Germinal center (tissue), 1 donor: ENCODE measurements at regions not wholly inside any gene's neighbourhood (a gene's known extent, or its start where the extent isn't known, plus 50 kb on each side); places are given as distances from the start of the nearest gene placed in this dataset.
"Not testable (repeated sequence)": the region's sequence is repeated elsewhere in the genome, so short reads cannot be mapped to it uniquely, and the experiment has no call there.

Experiments used
- DNase-seq: peaks from one replicate; pipeline ENCODE4 v3.0.0; 2012; ENCODE audit warnings: mixed read lengths, low spot score

DNA sequence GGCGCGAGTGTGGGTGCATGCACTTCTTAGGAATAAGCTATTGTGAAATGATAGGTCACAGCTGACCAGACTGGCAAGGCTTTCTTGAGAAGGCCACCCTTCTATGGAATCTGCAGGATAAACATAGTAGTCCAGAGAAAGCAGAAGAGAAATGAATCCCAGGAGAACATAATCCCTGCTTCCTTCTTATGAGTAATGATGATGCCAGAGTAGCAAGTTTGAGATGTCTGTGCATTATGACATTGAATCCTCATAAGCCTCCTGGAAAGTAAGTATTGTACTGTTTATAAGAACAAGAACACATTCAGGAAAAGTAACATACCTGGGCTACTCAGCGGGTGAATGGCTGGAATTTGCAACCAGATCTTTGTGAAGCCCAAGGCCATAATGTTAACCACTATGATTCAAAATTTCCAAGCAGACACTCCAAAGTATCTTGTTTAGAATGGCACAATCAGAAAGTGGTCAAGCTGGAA, 272.1 kb upstream of the HS3ST1 start:
- DNase-seq: no peak

DNA sequence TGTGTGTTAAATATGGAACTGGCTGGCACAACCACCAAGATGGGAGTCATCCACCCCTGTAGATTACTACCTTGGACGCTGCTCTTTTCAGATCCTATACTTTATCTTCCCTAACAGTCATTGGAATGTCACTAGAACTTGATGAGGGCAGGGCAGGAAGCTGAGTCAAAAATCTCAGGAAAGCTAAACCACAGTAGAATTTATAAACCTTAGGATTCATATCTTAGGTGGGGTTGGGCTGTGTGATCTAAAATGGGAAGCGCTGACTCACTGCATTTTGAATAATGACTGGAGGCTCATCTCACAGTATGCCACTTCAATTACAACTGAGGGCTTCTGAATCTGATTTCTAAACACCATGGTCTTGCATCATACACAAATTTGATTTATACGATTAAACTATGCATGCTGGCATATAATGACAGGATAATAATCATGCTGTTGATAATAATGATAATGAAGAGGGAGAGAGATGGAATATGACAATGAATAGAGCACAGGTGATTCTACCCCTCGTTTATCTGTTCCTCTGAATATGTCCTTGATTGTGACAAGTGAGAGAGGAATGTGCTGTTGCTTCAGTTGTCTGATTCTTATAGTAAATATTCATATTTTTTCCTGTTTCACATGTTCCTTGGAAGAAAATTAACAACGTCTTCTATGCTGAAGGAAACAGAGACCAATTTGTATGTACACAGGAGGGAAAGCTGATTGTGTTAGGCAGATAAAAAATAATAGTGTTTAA, 270.3 kb upstream of the HS3ST1 start:
- DNase-seq: no peak

DNA sequence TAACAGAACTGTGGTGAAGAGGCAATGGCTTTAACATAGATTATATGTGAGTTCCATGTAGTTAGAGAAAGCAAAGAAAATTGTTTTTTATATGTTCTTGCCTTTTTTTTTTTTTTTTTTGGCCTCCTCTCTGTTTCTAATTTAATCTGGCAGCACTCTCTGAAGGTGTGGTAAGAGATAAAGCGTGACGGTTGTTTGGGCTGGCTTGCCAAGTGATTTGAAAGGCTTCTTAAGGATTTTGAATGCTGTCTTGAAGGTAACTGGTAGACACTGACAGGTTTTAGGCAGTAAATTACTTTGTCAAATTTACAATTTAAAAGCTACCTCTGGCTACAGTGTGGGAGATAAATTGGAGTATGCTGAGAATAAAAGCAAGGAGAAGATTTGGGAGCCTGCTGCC, 269.3 kb upstream of the HS3ST1 start:
- DNase-seq: no peak

DNA sequence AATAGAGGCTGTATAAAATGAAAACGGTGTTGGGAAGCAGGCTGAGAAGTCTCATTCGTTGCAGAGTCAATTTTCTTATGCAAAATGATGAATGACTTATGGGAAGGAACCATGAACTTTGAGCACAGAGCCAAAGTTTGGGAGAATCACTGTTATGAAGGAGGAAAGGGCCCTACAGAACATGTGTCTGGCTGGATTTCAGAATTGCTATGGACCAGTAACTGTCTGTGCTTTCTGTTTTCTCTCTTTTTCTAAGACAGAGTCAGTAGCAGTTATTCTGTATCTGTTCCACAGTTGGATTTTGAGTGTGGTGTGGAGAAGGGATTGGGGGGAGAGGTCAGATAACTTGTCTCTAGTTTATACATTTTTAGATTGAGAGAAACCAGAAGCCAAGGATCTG, 265.0 kb upstream of the HS3ST1 start:
- no peak for DNase-seq

DNA sequence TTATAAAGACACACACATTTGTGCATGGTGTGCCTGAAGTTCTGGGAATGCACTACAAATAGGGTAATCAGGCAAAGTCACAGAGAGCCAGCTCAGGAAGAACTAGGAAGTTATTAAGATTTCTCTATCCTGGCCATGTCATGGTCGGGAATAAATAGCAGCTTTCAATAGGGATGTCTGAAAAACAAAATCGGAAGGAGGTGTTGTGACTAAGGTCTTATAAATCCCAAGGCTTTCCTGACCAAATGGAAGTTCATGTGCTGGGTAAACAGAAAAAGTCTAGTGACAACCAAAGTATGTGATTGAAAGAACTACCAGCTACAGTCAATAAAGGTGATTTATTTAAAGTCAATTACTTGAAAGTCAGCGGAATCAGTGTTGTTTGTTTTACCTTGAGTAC, 262.5 kb upstream of the HS3ST1 start:
- DNase-seq: no peak

DNA sequence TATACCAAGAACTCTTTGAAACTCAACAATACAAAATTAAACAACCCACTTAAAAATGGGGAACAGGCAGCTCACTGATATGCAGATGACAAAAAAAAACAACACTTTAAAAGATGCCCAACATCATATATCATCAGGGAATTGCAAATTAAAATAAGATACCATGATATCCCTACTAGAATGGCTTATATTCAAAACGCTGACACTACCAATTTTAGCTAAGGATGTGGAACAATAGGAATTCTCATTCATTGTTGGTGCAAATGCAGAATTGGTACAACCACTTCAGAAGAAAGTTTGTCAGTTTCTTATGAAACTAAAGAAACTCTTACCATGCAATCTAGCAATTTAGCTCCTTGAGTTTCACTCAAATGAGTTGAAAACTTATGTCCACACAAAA, 259.0 kb upstream of the HS3ST1 start:
- no peak for DNase-seq

DNA sequence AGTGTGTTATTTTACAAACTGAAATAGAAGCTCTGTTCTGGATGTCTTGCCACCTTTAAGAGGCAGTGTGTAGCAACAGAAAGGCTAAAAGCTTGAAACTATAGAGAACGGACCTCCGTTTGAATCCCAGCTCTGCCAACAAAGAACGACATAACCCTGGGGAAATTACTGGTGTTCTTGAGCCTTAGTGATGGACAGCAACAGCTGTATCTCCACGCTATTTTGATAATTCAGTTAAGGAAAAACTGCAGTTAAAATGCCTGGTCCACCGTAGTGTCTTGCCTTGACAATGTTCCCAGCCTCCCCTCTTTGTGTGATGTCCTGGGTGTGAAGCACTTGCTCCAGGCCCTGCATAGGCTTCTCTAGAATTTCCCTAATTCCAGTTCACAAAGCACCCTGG, 256.8 kb upstream of the HS3ST1 start:
- DNase-seq: no peak

DNA sequence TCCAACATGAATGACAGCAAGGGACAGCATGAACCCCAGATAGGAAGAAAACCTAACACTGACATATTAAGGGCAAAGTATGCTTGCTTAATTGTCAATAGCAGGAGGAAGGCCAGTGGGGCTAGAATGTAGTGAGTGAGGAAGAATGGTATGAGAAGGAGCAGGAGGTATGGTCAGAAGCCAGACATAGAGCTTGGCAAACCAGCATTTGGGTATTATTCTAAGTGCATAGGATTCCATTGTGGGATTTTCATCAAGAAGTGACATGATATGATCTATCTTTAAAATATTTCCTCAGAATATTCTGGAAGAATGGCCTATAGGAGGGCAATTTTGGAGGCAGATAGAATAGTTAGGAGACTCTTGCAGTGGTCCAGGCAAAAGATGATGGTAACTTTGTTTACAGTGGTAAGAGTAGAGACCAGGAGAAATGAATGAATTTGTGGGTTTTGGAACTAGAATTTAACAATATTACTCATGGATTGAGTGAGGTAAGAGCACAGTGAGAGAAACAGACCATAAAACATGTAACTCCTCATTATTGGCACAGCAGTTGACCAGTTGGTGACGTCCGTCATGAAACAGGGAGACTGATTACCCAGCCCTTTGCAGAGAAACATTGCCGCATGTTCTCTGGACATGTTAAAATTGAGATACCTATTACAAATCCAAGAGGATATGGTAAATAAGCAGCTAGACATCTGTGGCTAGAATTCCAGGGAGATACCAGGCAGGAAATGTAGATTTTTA, 246.5 kb upstream of the HS3ST1 start:
- DNase-seq: no peak

DNA sequence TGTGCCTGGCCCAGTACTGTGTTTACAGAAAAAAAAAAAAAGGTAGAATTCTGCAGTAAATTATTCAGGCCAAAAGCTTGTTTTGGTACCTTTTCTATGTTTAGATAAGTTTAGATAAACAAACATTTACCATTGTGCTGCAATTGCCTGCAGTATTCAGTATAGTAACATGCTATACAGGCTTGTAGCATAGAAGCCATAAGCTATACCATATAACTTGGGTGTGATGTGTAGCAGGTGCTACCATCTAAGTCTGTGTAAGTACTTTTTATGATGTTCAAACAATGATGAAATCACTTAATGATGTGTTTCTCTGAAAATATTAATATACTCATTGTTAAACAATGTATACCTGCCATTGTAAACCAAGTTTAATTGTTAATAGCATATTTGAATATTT, 241.6 kb upstream of the HS3ST1 start:
- no peak for DNase-seq

DNA sequence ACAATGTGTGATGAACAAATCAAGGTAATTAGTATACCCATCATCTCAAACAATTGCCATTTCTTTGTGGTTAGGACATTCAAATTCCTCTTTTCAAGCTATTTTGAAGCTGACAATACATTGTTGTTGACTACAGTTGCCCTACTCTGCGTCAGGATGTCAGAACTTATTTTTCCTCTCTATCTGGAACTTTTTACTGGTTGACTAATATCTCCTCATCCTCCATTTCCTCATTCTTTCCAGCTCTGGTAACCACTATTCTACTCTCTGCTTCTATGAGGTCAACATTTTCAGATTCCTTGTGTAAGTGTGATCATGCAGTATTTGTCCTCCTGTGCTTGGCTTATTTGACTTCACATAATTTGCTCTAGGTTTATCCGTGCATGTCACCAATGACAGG, 240.5 kb upstream of the HS3ST1 start:
- DNase-seq: no peak

DNA sequence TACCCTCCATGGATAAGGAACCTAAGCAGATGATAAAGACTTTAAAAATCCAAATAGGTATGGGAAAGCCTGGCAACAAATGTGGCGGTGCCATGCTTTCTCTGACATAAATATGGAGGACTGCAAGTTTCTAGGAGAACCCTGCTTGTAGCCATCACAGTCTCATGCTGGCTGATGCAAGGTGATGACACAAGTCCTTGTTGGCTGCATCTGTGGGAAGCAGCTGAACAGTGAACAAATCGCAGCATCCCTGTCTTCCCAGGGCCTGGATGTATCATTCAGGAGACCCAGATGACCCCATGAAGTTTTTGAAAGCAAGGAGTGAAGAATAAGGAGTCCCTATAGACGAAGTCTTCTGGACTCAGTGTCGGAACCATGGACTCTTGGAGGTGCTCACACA, 234.4 kb upstream of the HS3ST1 start:
- no peak for DNase-seq

DNA sequence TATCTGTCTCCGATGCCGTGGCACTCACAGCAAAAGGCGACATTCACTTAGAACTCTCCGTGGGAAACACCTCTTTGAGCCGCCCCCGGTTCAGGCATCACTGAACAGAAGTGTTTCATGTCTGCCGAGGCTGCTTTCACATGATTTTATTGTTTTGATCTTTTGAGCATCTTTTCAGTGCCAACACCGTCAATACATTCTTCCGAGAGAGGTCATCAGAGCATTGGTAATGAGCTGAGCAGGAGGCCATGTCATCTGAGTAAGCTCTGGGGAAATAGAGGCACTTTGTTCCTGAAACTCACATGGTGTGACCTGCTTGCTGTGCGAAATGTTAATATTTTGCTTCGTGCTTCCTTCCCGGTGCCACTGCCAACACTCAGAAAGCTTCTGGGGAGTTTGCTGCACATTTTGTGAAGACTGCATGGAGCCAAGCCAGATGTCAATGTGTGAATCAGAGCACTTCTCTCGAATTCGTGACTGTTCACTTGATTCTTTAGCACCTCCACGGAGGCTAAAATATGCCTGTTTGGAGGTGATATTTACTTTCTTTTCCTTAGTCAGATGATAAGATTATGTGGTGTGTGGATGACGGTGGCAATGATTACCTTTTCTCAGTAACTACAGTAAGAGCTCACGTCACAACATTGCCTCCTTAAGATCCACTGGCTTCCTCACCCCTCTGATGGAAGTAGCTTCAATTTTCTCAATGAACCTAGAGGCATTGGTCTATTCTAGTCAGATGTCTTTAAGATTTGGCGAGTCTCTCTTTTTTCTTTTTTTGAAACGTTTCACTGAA, 222.3 kb upstream of the HS3ST1 start:
- DNase-seq: no peak

DNA sequence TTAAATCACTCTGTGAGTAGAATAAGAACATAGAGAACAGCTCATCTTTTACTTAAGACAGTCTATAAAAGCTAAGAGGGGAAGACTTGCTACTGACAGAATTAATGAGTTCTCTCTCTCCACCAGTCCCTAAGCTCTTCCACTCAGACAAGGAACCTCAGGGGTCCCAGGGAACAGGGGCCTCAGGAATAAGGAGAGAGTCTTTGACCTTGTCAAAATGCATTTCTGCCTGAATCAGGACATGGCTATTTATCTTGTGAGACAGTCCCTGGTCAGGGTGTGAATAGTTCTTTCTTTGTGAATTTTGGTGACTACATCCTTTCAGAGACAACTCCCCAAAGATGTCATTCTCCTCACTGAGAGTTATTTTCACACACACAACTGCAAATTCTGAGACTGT, 218.7 kb upstream of the HS3ST1 start:
- no peak for DNase-seq

DNA sequence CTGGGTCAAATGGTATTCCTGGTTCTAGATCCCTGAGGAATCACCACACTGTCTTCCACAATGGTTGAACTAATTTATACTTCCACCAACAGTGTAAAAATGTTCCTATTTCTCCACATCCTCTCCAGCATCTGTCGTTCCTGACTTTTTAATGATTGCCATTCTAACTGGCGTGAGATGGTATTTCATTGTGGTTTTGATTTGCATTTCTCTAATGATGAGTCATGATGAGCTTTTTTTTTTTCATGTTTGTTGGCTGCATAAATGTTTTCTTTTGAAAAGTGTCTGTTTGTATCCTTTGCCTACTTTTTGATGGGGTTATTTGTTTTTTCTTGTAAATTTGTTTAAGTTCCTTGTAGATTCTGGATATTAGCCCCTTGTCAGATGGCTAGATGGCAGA, 214.4 kb upstream of the HS3ST1 start:
- not testable (repeated sequence) for DNase-seq

DNA sequence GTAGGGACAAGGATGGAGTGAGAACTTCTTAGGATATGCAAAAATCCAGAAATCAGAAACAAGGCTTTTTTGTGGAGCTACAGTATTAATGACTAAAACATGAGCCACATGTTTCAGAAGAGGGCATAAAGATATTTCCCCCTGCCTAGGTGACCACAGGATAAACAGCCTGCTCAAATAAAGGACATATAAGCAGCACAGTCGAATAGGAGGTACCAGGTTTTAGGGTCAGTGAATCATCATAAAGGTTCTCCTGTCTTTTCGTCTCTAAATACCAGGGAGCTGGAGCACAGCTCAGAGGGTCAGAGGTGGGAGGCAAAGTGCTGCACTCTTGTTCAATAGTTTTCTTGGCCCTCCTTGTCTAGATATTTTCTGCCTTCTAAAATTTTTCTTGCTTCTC, 211.9 kb upstream of the HS3ST1 start:
- DNase-seq: no peak

DNA sequence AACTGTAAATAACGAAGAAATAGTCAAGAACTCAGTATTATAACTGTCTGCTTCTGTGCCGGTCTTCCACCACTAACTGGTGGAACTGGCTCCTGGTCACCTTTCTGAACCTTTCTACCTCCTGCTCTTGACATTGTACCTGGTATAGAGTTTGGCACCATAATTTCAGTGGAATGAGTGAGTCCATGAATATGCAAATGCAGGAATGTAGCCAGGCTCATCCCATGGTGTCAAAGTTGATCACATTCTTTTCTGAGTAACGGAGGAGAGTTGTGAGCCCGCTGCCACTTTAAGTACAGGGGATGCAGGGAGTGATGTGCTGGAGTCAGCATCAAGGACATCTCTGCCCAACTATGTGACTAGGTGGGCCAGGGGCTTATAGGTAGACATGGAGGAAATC, 207.9 kb upstream of the HS3ST1 start:
- DNase-seq: no peak

DNA sequence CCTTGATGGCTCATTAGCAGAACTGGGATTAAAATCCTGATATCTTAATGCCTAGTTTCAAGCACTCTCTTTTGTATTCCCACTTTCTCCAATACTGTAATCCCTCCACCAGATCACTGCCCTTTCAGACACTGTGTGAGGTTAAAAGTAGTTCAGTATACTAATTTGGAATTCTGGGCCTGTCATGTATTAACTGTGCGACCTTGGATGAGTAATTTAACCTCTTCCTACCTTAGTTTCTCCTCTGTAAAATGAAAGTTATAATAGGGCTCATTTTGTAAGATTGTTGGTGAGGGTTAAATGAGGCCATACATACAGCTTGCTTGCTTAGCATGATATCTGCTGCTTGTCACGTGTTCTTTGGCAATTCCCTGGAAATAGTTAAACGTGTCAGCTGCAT, 207.3 kb upstream of the HS3ST1 start:
- no peak for DNase-seq

DNA sequence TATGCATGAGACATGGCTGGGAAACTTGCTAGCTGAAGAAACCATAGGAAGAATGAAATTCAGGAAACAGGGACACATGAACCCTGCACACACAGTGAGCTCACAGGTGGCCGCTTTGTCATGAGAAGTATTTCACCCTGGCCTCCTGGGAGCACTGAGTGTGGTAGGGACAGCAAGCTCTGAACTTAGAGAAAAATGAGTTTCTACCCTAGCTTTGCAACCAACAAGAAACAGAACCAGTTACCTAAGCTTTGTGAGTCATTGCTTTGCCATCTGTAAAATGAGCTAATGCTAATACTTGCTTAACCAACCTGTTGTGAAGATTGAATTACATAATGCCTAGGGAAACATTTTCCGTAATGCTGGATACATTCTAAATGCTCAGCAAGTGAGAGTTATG, 206.6 kb upstream of the HS3ST1 start:
- DNase-seq: no peak

DNA sequence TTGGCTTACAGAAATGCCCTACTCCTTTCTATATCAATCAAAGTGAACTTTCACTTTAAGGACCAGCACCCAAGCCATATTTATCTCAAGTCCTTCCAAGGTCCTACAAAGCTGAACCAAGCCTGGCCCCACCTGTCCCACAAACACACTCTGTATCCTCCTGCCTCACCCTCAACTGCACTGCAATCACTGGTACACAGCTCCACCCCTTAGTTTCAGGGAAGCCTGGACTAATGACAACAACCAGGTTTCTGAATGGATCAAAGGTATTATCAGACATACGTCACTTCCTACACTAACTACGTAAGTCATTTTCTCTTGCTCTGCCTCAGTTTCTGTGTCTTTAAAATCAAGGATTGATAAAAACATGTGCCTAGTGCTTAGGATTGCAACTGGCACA, 205.6 kb upstream of the HS3ST1 start:
- no peak for DNase-seq

DNA sequence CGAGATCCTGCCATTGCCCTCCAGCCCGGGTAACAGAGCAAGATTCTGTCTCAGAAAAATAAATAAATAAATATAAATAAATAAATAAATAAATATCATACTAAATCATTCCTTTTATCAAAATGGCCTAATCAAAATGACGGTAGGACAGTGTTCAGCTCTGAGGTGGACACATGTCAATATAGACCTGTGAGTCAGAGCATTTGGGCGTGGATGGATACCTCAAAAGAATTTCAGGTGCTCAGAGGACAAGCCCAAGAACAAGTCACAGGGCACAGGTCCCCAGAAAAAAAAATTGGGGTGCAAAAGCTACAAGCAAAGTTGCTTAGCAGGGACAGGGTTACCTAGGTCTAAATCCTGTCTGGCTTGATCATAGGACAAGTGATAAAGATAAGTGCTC, 204.7 kb upstream of the HS3ST1 start:
- DNase-seq: no peak

DNA sequence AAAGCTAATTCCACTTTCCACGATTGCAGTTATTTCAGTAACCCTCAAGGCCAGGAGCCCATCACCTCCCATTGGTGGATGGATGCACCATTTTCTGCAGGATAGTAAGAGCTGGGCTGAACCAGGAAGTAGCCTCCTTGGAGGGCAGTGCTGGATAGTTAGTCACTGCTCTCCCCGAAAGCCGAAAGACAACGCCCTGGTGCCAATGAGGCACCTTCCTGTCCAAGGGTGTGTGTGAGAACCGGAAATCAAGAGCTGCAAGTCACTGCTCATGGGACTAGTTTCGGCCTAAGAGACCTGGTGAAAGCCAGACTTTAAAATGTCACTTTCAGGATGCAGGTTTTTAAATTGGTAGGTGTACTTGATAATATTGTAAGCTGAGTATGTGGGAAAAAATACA, 203.8 kb upstream of the HS3ST1 start:
- DNase-seq: no peak

DNA sequence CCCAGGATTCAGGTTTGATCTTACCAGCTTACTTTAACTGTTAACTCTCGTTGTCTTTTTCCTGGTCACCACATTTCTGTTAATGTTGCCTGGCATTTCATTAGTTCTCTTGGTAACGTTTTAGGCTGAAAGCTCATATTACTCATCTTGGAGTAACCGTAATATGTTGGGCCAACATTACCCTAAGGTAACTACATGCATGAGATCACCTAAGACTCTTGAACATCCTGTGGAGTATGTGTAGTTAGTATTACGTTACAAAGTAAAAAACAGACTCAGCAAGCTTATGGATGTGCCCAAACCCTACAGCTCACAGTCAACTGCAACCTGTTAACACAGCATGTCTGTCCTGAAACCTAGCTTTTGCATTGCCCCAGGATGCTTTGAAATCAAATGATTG, 203.3 kb upstream of the HS3ST1 start:
- DNase-seq: no peak

DNA sequence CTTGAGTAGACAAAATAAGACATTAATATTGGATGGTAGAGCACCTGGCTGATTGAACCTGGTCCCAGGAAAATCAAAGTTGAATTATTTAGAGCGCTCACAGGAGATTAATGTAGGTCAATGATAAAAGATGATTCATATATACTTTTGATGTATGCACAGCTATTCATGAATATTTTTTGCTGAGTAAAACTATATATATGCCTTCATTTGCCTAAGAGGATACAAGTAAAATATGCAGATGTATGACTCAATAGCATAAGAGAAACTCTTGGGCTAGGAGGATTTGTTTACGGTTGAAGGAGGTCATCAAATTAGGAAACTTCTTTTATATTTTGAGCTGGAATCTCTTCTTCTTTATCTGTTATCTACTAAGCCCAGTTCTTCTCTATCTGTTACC, 202.7 kb upstream of the HS3ST1 start:
- no peak for DNase-seq
